NCI-H2196 (cell line): ENCODE measurements at regions not wholly inside any gene's neighbourhood (a gene's known extent, or its start where the extent isn't known, plus 50 kb on each side); places are given as distances from the start of the nearest gene placed in this dataset.
"Not testable (repeated sequence)": the region's sequence is repeated elsewhere in the genome, so short reads cannot be mapped to it uniquely, and the experiment has no call there.

Source experiments
- DNase-seq: peaks from one replicate; lab custom pipeline; 2025; ENCODE audit not compliant: unreplicated experiment; lab: John Stamatoyannopoulos, UW

GRCh38 chr5:102613661-102614060 lies 114.9 kb upstream of the SLCO6A1 start:
- no peak for DNase-seq

- no peak for DNase-seq
These were observed 118.7 kb upstream of the SLCO6A1 start for GRCh38 chr5:102617191-102618187.

GRCh38 chr5:102622262-102622661 lies 123.5 kb upstream of the SLCO6A1 start:
- DNase-seq, result no peak

- DNase-seq, result no peak
These were observed 124.7 kb upstream of the SLCO6A1 start for GRCh38 chr5:102623329-102624065.

- DNase-seq, result no peak
These were observed 125.6 kb upstream of the SLCO6A1 start for GRCh38 chr5:102624405-102624804.

GRCh38 chr5:102625468-102625867 lies 126.7 kb upstream of the SLCO6A1 start:
- DNase-seq, result no peak

- no peak for DNase-seq
These were observed 127.1 kb upstream of the SLCO6A1 start for GRCh38 chr5:102625928-102626327.

GRCh38 chr5:102627315-102627714 lies 127.8 kb upstream of the PAM start:
- no peak for DNase-seq

- no peak for DNase-seq
These were observed 126.5 kb upstream of the PAM start for GRCh38 chr5:102628441-102629175.

GRCh38 chr5:102629827-102630605 lies 125.1 kb upstream of the PAM start:
- DNase-seq, result no peak

- not testable (repeated sequence) for DNase-seq
These were observed 119.7 kb upstream of the PAM start for GRCh38 chr5:102635399-102635798.

- DNase-seq, result no peak
These were observed 116.8 kb upstream of the PAM start for GRCh38 chr5:102638316-102638715.

- no peak for DNase-seq
These were observed 116.0 kb upstream of the PAM start for GRCh38 chr5:102638912-102639652.

GRCh38 chr5:102649731-102650130 lies 105.4 kb upstream of the PAM start:
- DNase-seq, result no peak

GRCh38 chr5:102651466-102651865 lies 103.6 kb upstream of the PAM start:
- DNase-seq, result no peak

- no peak for DNase-seq
These were observed 100.4 kb upstream of the PAM start for GRCh38 chr5:102654559-102655349.

- DNase-seq, result no peak
These were observed 96.0 kb upstream of the PAM start for GRCh38 chr5:102659151-102659550.

- no peak for DNase-seq
These were observed 95.0 kb upstream of the PAM start for GRCh38 chr5:102660111-102660510.
